DOHH2 (cell line): ENCODE measurements at regions not wholly inside any gene's neighbourhood (a gene's known extent, or its start where the extent isn't known, plus 50 kb on each side); places are given as distances from the start of the nearest gene placed in this dataset.

Experiments used
- H3F3A ChIP-seq: fragments of 200-600 bp; sonication (generic), shearing (Covaris generic); 2 replicates; pipeline ENCODE4 v1.6.0; 2016; ENCODE audit warnings: antibody characterized with exemption, mild to moderate bottlenecking; ENCODE audit not compliant: control insufficient read depth, insufficient read depth
- H3K27ac ChIP-seq: fragments of 200-600 bp; sonication (generic); 2 replicates; pipeline ENCODE4 v1.5.1; 2014; ENCODE audit warnings: low read depth, mild to moderate bottlenecking, low read length, moderate library complexity
- H3K27me3 ChIP-seq: fragments of 200-600 bp; sonication (generic); 2 replicates; pipeline ENCODE4 v1.6.1; 2014; ENCODE audit warnings: mild to moderate bottlenecking, low read length, mixed read lengths; ENCODE audit not compliant: control insufficient read depth
- H3K36me3 ChIP-seq: fragments of 200-600 bp; sonication (generic); 2 replicates; pipeline ENCODE4 v1.6.1; 2014; ENCODE audit warnings: mild to moderate bottlenecking, low read length, moderate library complexity, mixed read lengths; ENCODE audit not compliant: control insufficient read depth
- H3K4me1 ChIP-seq: fragments of 200-600 bp; sonication (generic); 2 replicates; pipeline ENCODE4 v1.6.1; 2014; ENCODE audit warnings: mild to moderate bottlenecking, low read length, mixed read lengths; ENCODE audit not compliant: control insufficient read depth
- H3K4me2 ChIP-seq: fragments of 200-600 bp; sonication (generic); 2 replicates; pipeline ENCODE4 v1.6.0; 2014; ENCODE audit warnings: mild to moderate bottlenecking, low read length, moderate library complexity
- H3K4me3 ChIP-seq: fragments of 200-600 bp; sonication (generic); 2 replicates; pipeline ENCODE4 v1.5.1; 2014; ENCODE audit warnings: mild to moderate bottlenecking, low read length, mixed read lengths
- H3K79me2 ChIP-seq: fragments of 200-600 bp; sonication (generic); 2 replicates; pipeline ENCODE4 v1.6.1; 2014; ENCODE audit warnings: mild to moderate bottlenecking, low read length, mixed read lengths; ENCODE audit not compliant: control insufficient read depth
- H3K9me2 ChIP-seq: fragments of 200-600 bp; sonication (generic); replicated peaks from 2 replicates; pipeline ENCODE4 v1.6.1; 2014; ENCODE audit warnings: mild to moderate bottlenecking, low read length, mixed read lengths; ENCODE audit not compliant: control insufficient read depth
- H3K9me3 ChIP-seq: fragments of 200-600 bp; sonication (generic); 2 replicates; pipeline ENCODE4 v1.6.1; 2014; ENCODE audit warnings: antibody characterized with exemption, low read length, mixed read lengths; ENCODE audit not compliant: control insufficient read depth, insufficient read depth
- H4K20me1 ChIP-seq: fragments of 200-600 bp; sonication (generic); 2 replicates; pipeline ENCODE4 v1.6.0; 2014; ENCODE audit warnings: low read depth, mild to moderate bottlenecking, antibody characterized with exemption, low read length, moderate library complexity; ENCODE audit not compliant: control insufficient read depth, insufficient read depth
- EZH2phosphoT487 ChIP-seq: fragments of 200-600 bp; sonication (generic); IDR thresholded peaks from 2 replicates; pipeline ENCODE4 v1.6.1; 2017; ENCODE audit warnings: borderline replicate concordance, mild to moderate bottlenecking, antibody characterized with exemption, low read length, moderate library complexity, mixed read lengths
- TF ChIP-seq, protein P1 (sequence below): fragments of 200-600 bp; sonication (generic); IDR thresholded peaks from one replicate; pipeline ENCODE4 v1.5.1; 2014; ENCODE audit warnings: antibody characterized with exemption, mild to moderate bottlenecking, low read depth, low read length; ENCODE audit not compliant: poor library complexity, severe bottlenecking

DNA sequence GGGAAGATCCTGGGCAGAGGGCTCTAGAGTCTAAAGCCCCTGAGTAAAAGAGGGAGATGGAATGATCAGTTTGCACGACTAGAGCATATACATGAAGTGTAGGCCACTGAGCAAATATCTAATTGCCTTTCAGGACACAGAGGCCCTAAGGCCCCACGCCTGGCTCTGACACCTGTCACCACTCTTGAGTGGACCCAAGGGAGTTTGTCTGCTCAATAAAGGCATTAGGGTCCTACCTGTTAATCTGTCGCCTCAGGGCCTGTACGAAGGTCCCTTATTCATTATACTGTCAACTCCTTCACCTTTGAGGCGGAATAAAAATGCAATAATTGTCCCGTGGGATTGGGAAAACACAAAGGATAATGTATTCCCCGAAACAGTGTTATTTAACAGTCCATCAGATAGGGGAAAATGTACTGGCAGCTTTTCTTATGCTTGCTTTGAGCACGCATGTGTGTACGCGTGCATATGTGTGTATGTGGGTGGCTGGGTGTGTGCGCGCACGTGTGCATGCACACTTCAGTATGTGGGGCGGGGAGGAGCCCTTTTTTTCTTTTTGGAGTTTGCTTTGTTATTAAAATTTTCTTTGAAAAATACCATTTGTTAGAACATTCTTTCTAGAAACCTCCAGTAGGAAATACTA is 161.8 kb upstream of the SERP2 start:
- H3K4me1 ChIP-seq = no peaks in the 10 kb centered on the region
- no peak overlapping the region for H3K4me3 ChIP-seq
- H3F3A ChIP-seq = no peaks in the 10 kb centered on the region
- no peaks in the 10 kb centered on the region for H4K20me1 ChIP-seq
- H3K4me2 ChIP-seq = no peak overlapping the region
- no peaks in the 10 kb centered on the region for H3K9me2 ChIP-seq
- H3K27me3 ChIP-seq = no peaks in the 10 kb centered on the region
- no peak overlapping the region for H3K27ac ChIP-seq
- no peaks in the 10 kb centered on the region for H3K36me3 ChIP-seq
- H3K9me3 ChIP-seq = peaks cover 6% of the 10 kb centered on the region; the same call in 1 of the 2 replicates
- no peak for TF ChIP-seq EZH2phosphoT487
- TF ChIP-seq, protein P1, sequence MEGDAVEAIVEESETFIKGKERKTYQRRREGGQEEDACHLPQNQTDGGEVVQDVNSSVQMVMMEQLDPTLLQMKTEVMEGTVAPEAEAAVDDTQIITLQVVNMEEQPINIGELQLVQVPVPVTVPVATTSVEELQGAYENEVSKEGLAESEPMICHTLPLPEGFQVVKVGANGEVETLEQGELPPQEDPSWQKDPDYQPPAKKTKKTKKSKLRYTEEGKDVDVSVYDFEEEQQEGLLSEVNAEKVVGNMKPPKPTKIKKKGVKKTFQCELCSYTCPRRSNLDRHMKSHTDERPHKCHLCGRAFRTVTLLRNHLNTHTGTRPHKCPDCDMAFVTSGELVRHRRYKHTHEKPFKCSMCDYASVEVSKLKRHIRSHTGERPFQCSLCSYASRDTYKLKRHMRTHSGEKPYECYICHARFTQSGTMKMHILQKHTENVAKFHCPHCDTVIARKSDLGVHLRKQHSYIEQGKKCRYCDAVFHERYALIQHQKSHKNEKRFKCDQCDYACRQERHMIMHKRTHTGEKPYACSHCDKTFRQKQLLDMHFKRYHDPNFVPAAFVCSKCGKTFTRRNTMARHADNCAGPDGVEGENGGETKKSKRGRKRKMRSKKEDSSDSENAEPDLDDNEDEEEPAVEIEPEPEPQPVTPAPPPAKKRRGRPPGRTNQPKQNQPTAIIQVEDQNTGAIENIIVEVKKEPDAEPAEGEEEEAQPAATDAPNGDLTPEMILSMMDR = no peak
- no peaks in the 10 kb centered on the region for H3K79me2 ChIP-seq

DNA sequence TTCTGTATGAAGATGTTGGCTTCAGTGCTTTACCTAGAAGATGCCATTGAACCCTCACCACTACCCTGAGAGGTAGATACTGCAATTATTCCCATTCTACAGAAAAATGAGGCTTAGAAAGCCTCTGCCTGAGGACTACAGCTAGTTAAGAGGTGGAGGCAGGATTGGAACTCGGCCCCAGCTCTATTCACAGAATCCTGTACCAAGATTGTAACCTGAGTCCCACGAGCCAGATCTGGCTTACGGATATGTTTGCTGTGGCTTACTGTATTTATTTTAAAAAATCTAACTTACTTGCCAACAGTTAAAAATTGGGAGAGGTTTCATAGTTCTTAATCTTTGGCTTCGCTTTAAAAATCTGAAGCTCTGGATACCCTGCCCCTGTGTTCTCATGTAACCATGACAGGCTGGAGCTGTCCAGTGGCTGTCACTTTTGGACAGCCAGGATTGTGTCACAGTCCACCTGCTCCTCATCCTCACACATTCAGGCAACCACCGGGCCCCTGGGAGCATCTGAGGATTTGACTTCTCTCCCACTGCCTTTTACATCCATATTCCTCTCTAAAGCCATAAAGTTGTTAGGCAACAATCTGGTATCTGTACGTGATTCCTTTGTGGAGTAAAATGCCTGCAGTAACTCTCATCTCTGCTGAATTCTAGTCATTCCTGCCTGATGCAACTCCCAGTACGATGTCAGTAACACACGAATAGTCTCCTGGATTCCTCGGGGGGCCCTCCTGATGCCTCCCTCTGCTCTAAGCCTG is 160.8 kb upstream of the SERP2 start:
- H3K9me3 ChIP-seq = peaks cover 1% of the 10 kb centered on the region; the same call in 1 of the 2 replicates
- H3K4me1 ChIP-seq = no peaks in the 10 kb centered on the region
- no peak overlapping the region for H3K27ac ChIP-seq
- H3K4me3 ChIP-seq = no peak overlapping the region
- TF ChIP-seq, protein P1 = no peak
- TF ChIP-seq EZH2phosphoT487 = no peak
- H4K20me1 ChIP-seq = no peaks in the 10 kb centered on the region
- H3K79me2 ChIP-seq = no peaks in the 10 kb centered on the region
- H3F3A ChIP-seq = no peaks in the 10 kb centered on the region
- no peak overlapping the region for H3K4me2 ChIP-seq
- no peaks in the 10 kb centered on the region for H3K27me3 ChIP-seq
- H3K36me3 ChIP-seq = no peaks in the 10 kb centered on the region
- H3K9me2 ChIP-seq = no peaks in the 10 kb centered on the region

DNA sequence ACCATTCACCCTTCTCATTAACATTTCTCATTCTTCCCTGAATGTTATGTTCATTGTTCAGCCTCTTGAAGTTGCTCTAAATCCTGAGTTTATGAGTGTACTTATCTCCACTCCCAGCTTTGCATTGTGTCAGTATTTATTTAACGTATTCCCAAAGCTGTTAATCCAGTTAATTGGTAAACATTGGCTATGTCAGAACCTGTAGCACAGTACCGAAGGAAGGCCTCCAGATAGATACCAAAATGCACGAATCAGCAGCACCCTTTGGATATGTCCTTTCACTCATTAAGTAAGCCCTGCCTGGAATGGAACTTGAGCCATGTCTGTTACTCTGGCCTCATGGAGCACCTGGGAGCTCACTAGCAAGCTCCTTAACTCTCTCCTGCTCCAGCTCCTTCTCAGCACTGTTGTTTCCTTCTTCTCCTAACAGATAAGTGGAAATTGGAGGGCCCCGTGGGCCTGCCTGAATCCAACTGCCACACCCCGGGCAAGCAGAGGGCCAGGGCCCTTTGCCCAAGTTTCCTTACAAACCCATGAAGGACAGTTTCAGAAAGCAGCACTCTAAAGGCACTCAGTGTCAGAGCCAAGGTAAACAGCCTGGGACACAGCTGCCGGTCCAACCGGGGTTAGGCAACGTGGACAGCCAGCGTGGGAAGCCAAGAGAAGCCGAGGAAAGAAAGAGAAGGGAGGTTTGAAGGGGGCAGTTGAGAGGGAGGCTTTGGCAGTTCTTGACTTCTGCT is 155.0 kb upstream of the SERP2 start:
- no peaks in the 10 kb centered on the region for H3K27me3 ChIP-seq
- H3K4me3 ChIP-seq = no peak overlapping the region

More for the DNA sequence above, 155.0 kb upstream of the SERP2 start:
- Histone ChIP-seq H3K9me2 (no peaks in the 10 kb centered on the region), H3K36me3 (no peaks in the 10 kb centered on the region), H3F3A (no peaks in the 10 kb centered on the region), H3K9me3 (no peaks in the 10 kb centered on the region), H3K4me2 (no peak overlapping the region), H4K20me1 (no peaks in the 10 kb centered on the region), H3K4me1 (no peaks in the 10 kb centered on the region), H3K27ac (no peak overlapping the region), H3K79me2 (no peaks in the 10 kb centered on the region)
- no peak for TF ChIP-seq EZH2phosphoT487
- TF ChIP-seq, protein P1 = no peak
